Testis (tissue), 2 donors: ENCODE measurements at regions not wholly inside any gene's neighbourhood (a gene's known extent, or its start where the extent isn't known, plus 50 kb on each side); places are given as distances from the start of the nearest gene placed in this dataset.

ENCODE experiments used
- DNase-seq: peaks from one replicate; pipeline ENCODE4 v3.0.0-alpha.2; 2019
- H3K27ac ChIP-seq, 2 donors: fragments of 200-600 bp; sonication (generic); one replicate each; pipeline ENCODE4 v1.5.1; 2019
- H3K27me3 ChIP-seq: fragments of 200-600 bp; sonication (generic); one replicate; pipeline ENCODE4 v1.5.1; 2019
- H3K36me3 ChIP-seq: fragments of 200-600 bp; sonication (generic); one replicate; pipeline ENCODE4 v1.5.1; 2017; ENCODE audit warnings: low read depth; ENCODE audit errors: missing control alignments
- H3K4me1 ChIP-seq: fragments of 200-600 bp; sonication (generic); one replicate; pipeline ENCODE4 v1.5.1; 2019
- H3K4me3 ChIP-seq, 2 donors: fragments of 200-600 bp; sonication (generic); one replicate each; pipeline ENCODE4 v1.5.1; 2017 to 2019
- H3K9me3 ChIP-seq: fragments of 200-600 bp; sonication (generic); one replicate; pipeline ENCODE4 v1.5.1; 2017
- CTCF ChIP-seq, 3 experiments: fragments of 450-650 bp in 2 of 3; fragments of 200-600 bp in 1 of 3; sonication (generic) in 1 of 3; IDR thresholded peaks; one replicate each; pipeline ENCODE4 v1.5.1; 2016 to 2019; ENCODE audit warnings: antibody characterized with exemption in 3 of 3, mild to moderate bottlenecking in 2 of 3, moderate library complexity in 1 of 3
- POLR2A ChIP-seq: fragments of 450-650 bp; IDR thresholded peaks from one replicate; pipeline ENCODE4 v1.6.1; 2017; ENCODE audit warnings: antibody characterized with exemption, mild to moderate bottlenecking, moderate library complexity
- WGBS, 2 donors: methylation state at CpG; one replicate each; pipeline ENCODE4 v1.1.5; 2018; 5-methylcytosine and 5-hydroxymethylcytosine counted together
- intact Hi-C: fragments of 100-400 bp; cut with DNase I; formaldehyde crosslinking; loops from one replicate; pipeline ENCODE4 v1.15.1; 2023; ENCODE audit warnings: low total_unique reads

- Histone ChIP-seq H3K9me3 (no peaks in the 10 kb centered on the region), H3K36me3 (no peaks in the 10 kb centered on the region), H3K27me3 (no peaks in the 10 kb centered on the region), H3K4me3 (no peak overlapping the region), H3K4me1 (no peaks in the 10 kb centered on the region), H3K27ac (no peak overlapping the region)
- no peak for TF ChIP-seq CTCF (IDR thresholded peaks at IDR 0.05)
- no peak for TF ChIP-seq POLR2A
- 29 to 34% methylated on average over 1 of the region's 1 CpG for WGBS, 2 donors
- intact Hi-C loops = no loop called here
- no peak for DNase-seq
Measured at GRCh38 chr6:126267626-126268025, 72.3 kb upstream of the CENPW start.

GRCh38 chr6:126268092-126268491, 71.8 kb upstream of the CENPW start:
- no peaks in the 10 kb centered on the region for H3K27me3 ChIP-seq
- H3K27ac ChIP-seq = no peak overlapping the region
- DNase-seq = no peak
- intact Hi-C loops = no loop called here
- no peak overlapping the region for H3K4me3 ChIP-seq
- no peaks in the 10 kb centered on the region for H3K9me3 ChIP-seq
- WGBS, 2 donors = 29 to 56% methylated on average over 2 of the region's 2 CpGs
- H3K36me3 ChIP-seq = no peaks in the 10 kb centered on the region
- TF ChIP-seq POLR2A (no peak), CTCF (IDR thresholded peaks at IDR 0.05) (no peak)
- H3K4me1 ChIP-seq = no peaks in the 10 kb centered on the region

- no peak for DNase-seq
- Histone ChIP-seq H3K27me3 (no peaks in the 10 kb centered on the region), H3K9me3 (no peaks in the 10 kb centered on the region), H3K4me3 (no peak overlapping the region), H3K27ac (no peak overlapping the region), H3K36me3 (no peaks in the 10 kb centered on the region), H3K4me1 (no peaks in the 10 kb centered on the region)
- intact Hi-C loops = no loop called here
- no peak for TF ChIP-seq POLR2A
- no peak for TF ChIP-seq CTCF (IDR thresholded peaks at IDR 0.05)
- 84 to 86% methylated on average over 4 of the region's 4 CpGs for WGBS, 2 donors
Measured at GRCh38 chr6:126280287-126280686, 59.6 kb upstream of the CENPW start.

- WGBS, 2 donors = 88 to 92% methylated on average over 4 of the region's 4 CpGs
- Histone ChIP-seq H3K27ac (no peak overlapping the region), H3K4me3 (no peak overlapping the region), H3K27me3 (no peaks in the 10 kb centered on the region), H3K4me1 (no peaks in the 10 kb centered on the region), H3K36me3 (no peaks in the 10 kb centered on the region), H3K9me3 (no peaks in the 10 kb centered on the region)
- no peak for DNase-seq
- TF ChIP-seq POLR2A (no peak), CTCF (IDR thresholded peaks at IDR 0.05) (no peak)
- intact Hi-C loops = no loop called here
Measured at GRCh38 chr6:126285871-126286365, 54.0 kb upstream of the CENPW start.
